ENCODE measurements at regions not wholly inside any gene's neighbourhood (a gene's known extent, or its start where the extent isn't known, plus 50 kb on each side); places are given as distances from the start of the nearest gene placed in this dataset.

DNA sequence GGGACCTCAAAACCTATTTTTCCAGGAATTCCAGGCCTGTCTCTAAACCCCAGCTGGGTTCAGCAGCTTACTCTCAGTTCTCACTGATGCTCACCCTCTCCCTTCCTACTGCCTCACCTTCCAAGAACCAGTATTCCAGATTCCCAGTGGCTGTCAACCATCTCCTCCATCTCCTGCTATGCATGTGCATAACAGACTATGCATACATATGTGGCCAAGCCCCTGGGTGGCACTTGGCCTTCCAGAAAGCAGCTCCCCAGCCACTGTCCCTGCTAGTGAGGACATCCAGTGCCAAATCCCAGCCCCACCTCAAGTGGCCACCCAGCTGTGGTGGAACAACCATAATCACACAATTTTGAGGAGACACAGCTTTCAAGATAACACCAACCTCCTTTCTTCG, 475.7 kb upstream of the PKN2 start:
- TF ChIP-seq EZH2 (IDR thresholded peaks at IDR 0.05; ENCODE audit: insufficient read depth, low read length): no peak
- TF ChIP-seq, protein P1, sequence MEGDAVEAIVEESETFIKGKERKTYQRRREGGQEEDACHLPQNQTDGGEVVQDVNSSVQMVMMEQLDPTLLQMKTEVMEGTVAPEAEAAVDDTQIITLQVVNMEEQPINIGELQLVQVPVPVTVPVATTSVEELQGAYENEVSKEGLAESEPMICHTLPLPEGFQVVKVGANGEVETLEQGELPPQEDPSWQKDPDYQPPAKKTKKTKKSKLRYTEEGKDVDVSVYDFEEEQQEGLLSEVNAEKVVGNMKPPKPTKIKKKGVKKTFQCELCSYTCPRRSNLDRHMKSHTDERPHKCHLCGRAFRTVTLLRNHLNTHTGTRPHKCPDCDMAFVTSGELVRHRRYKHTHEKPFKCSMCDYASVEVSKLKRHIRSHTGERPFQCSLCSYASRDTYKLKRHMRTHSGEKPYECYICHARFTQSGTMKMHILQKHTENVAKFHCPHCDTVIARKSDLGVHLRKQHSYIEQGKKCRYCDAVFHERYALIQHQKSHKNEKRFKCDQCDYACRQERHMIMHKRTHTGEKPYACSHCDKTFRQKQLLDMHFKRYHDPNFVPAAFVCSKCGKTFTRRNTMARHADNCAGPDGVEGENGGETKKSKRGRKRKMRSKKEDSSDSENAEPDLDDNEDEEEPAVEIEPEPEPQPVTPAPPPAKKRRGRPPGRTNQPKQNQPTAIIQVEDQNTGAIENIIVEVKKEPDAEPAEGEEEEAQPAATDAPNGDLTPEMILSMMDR (IDR thresholded peaks at IDR 0.05; ENCODE audit: insufficient read depth, low read depth, low read length): no peak
